Endothelial cell of umbilical vein (primary cell): ENCODE measurements at regions not wholly inside any gene's neighbourhood (a gene's known extent, or its start where the extent isn't known, plus 50 kb on each side); places are given as distances from the start of the nearest gene placed in this dataset.

Source experiments
- BruUV-seq: library from RNA; stranded (reverse); fragments of 400-500 nt; replicated peaks from 2 replicates; lab custom pipeline; 2021; lab: Mats Ljungman, UMichigan
- CTCF ChIA-PET: fragments of 300-600, 350-600 bp; sonication (Branson Sonifier 250); formaldehyde crosslinking; loops from one replicate; lab custom pipeline; 2021; ENCODE audit warnings: antibody characterized with exemption, inconsistent platforms; lab: Charles Lee
- POLR2A ChIA-PET: fragments of 300-600, 350-600 bp; sonication (Branson Sonifier 250); formaldehyde crosslinking; loops from one replicate; lab custom pipeline; 2021; ENCODE audit warnings: antibody characterized with exemption, inconsistent platforms; lab: Charles Lee
- DNase-seq: peaks from one replicate; pipeline ENCODE4 v3.0.0-alpha.2; 2011; ENCODE audit warnings: low read depth, low spot score
- FAIRE-seq: peaks from 2 replicates; lab custom pipeline; 2011; peaks lifted over from hg19 to GRCh38; lab: Jason Lieb, UNC
- H2AFZ ChIP-seq: 2 replicates; pipeline ENCODE4 v1.6.0; 2012; ENCODE audit warnings: low read depth, low read length, control low read depth, inconsistent platforms
- H3K27ac ChIP-seq: 2 replicates; pipeline ENCODE4 v1.5.1; 2011; ENCODE audit warnings: low read depth, mild to moderate bottlenecking, control low read depth, low read length, moderate library complexity; ENCODE audit not compliant: insufficient read depth
- H3K27me3 ChIP-seq, 2 experiments: 2 replicates each; pipeline versions ENCODE4 v1.6.0 to v1.6.1; 2011; ENCODE audit warnings: low read length in 2 of 2, mixed read lengths in 1 of 2; ENCODE audit not compliant: control insufficient read depth in 2 of 2, insufficient read depth in 2 of 2
- H3K36me3 ChIP-seq, 2 experiments: 2 replicates in 1 of 2; 3 replicates in 1 of 2; pipeline ENCODE4 v1.5.1; 2011; ENCODE audit warnings: low read length in 2 of 2, mild to moderate bottlenecking in 1 of 2, moderate library complexity in 1 of 2; ENCODE audit not compliant: control insufficient read depth in 2 of 2, insufficient read depth in 2 of 2; ENCODE audit errors: extremely low read depth in 1 of 2
- H3K4me1 ChIP-seq: 3 replicates; pipeline ENCODE4 v1.5.1; 2011; ENCODE audit warnings: mild to moderate bottlenecking, low read length; ENCODE audit not compliant: control insufficient read depth, insufficient read depth; ENCODE audit errors: extremely low read depth
- H3K4me2 ChIP-seq: 2 replicates; pipeline ENCODE4 v1.6.1; 2011; ENCODE audit warnings: low read length, control low read depth, mixed read lengths; ENCODE audit not compliant: insufficient read depth
- H3K4me3 ChIP-seq, 3 experiments: fragments of 200-600 bp in 1 of 3; sonication (generic), shearing (Covaris generic) in 1 of 3; replicated peaks in 1 of 3; 2 replicates each; pipeline ENCODE4 v1.5.1; 2011 to 2016; ENCODE audit warnings: control low read depth in 3 of 3, low read length in 3 of 3, mild to moderate bottlenecking in 2 of 3, inconsistent platforms in 1 of 3, low read depth in 1 of 3, moderate library complexity in 1 of 3; ENCODE audit not compliant: insufficient read depth in 1 of 3
- H3K79me2 ChIP-seq: 2 replicates; pipeline ENCODE4 v1.6.0; 2012; ENCODE audit warnings: low read length, inconsistent platforms; ENCODE audit not compliant: control insufficient read depth, insufficient read depth
- H3K9ac ChIP-seq: replicated peaks from 2 replicates; pipeline ENCODE3; 2011; ENCODE audit warnings: low read length, control low read depth; ENCODE audit not compliant: insufficient read depth; ENCODE audit errors: extremely low read depth
- H3K9me1 ChIP-seq: replicated peaks from 3 replicates; pipeline ENCODE4 v1.6.0; 2011; ENCODE audit warnings: mild to moderate bottlenecking, low read length; ENCODE audit not compliant: control insufficient read depth, insufficient read depth; ENCODE audit errors: extremely low read depth
- H3K9me3 ChIP-seq: replicated peaks from 2 replicates; pipeline ENCODE4 v1.5.1; 2012; ENCODE audit warnings: low read length, inconsistent platforms; ENCODE audit not compliant: control insufficient read depth, insufficient read depth
- H4K20me1 ChIP-seq: replicated peaks from 2 replicates; pipeline ENCODE3; 2011; ENCODE audit warnings: mild to moderate bottlenecking, low read length; ENCODE audit not compliant: control insufficient read depth, insufficient read depth; ENCODE audit errors: extremely low read depth
- CTCF ChIP-seq, 2 donors: IDR thresholded peaks; 1 replicate in 1 of 2; 2 replicates in 1 of 2; pipeline ENCODE4 v1.5.1; 2011; ENCODE audit warnings: low read length in 2 of 2, mild to moderate bottlenecking in 2 of 2, moderate library complexity in 2 of 2, control low read depth in 1 of 2, inconsistent platforms in 1 of 2, low read depth in 1 of 2; ENCODE audit not compliant: insufficient read depth in 1 of 2; ENCODE audit errors: extremely low read depth in 1 of 2
- EZH2 ChIP-seq: IDR thresholded peaks from 2 replicates; pipeline ENCODE4 v1.6.1; 2012; ENCODE audit warnings: borderline replicate concordance, low read depth, mild to moderate bottlenecking, moderate library complexity, low read length, inconsistent platforms; ENCODE audit not compliant: severe bottlenecking
- FOS ChIP-seq: IDR thresholded peaks from 2 replicates; pipeline ENCODE4 v1.6.1; 2011; ENCODE audit warnings: mild to moderate bottlenecking, low read length, moderate library complexity, borderline replicate concordance; ENCODE audit not compliant: insufficient read depth
- GATA2 ChIP-seq: IDR thresholded peaks from 2 replicates; pipeline ENCODE4 v1.7.0; 2011; ENCODE audit warnings: low read depth, mild to moderate bottlenecking, moderate library complexity, mixed read lengths, low read length; ENCODE audit not compliant: insufficient read length, insufficient read depth
- JUN ChIP-seq: IDR thresholded peaks from 2 replicates; pipeline ENCODE4 v1.6.1; 2011; ENCODE audit warnings: borderline replicate concordance, low read depth; ENCODE audit not compliant: insufficient read length, insufficient read depth
- MAX ChIP-seq: IDR thresholded peaks from 2 replicates; pipeline ENCODE4 v1.6.1; 2011; ENCODE audit not compliant: insufficient read depth, insufficient read length
- MYC ChIP-seq: IDR thresholded peaks from one replicate; pipeline ENCODE4 v1.6.1; 2011; ENCODE audit warnings: mild to moderate bottlenecking, low read depth, low read length
- POLR2A ChIP-seq: IDR thresholded peaks from 2 replicates; pipeline ENCODE4 v1.6.1; 2012; ENCODE audit warnings: low read depth, mild to moderate bottlenecking, control low read depth, low read length
- POLR2AphosphoS5 ChIP-seq: IDR thresholded peaks from 2 replicates; pipeline ENCODE4 v1.6.1; 2012; ENCODE audit warnings: low read depth, mild to moderate bottlenecking, control low read depth, low read length, moderate library complexity; ENCODE audit not compliant: insufficient read depth
- dilution Hi-C: fragments of 300-500 bp; cut with MboI; formaldehyde crosslinking; loops from one replicate; pipeline ENCODE4 v1.15.0; 2019; ENCODE audit warnings: low sequenced_read_pairs; ENCODE audit not compliant: extremely low pct_ligation_motif_present
- intact Hi-C: fragments of 100-400 bp; cut with micrococcal nuclease; formaldehyde crosslinking; loops from one replicate; pipeline ENCODE4 v1.10.0; 2022

- no peak for TF ChIP-seq POLR2AphosphoS5
- no peak for TF ChIP-seq FOS
- TF ChIP-seq MYC = no peak
- TF ChIP-seq CTCF (IDR thresholded peaks at IDR 0.05; ENCODE audit: extremely low read depth in 1 of 2, insufficient read depth in 1 of 2, low read depth in 1 of 2, low read length in 2 of 2) = no peak
- no peak for TF ChIP-seq GATA2
- TF ChIP-seq MAX = no peak
- TF ChIP-seq EZH2 = no peak
- TF ChIP-seq POLR2A = no peak
- no peak for TF ChIP-seq JUN
- no peak overlapping the region for H3K27ac ChIP-seq
- ChIA-PET POLR2A (no interaction called here), CTCF (no interaction called here)
- no peak for FAIRE-seq
- no peak overlapping the region for H3K4me3 ChIP-seq
- H3K4me2 ChIP-seq = no peak overlapping the region
- no peak overlapping the region for H3K9ac ChIP-seq
- BruUV-seq = no TSS peak
- peaks cover 4% of the 10 kb centered on the region for H3K9me3 ChIP-seq
- H3K27me3 ChIP-seq = no peaks in the 10 kb centered on the region
- intact Hi-C loops (no loop called here), dilution Hi-C loops (no loop called here)
- no peaks in the 10 kb centered on the region for H3K9me1 ChIP-seq
- H3K4me1 ChIP-seq = no peaks in the 10 kb centered on the region
- DNase-seq = no peak
- H3K79me2 ChIP-seq = no peaks in the 10 kb centered on the region
- no peak overlapping the region for H2AFZ ChIP-seq
- H3K36me3 ChIP-seq = no peaks in the 10 kb centered on the region
- no peaks in the 10 kb centered on the region for H4K20me1 ChIP-seq
These were observed 451.2 kb downstream of the TFAP2B start for GRCh38 chr6:51269876-51270275.
